ENCODE measurements at regions not wholly inside any gene's neighbourhood (a gene's known extent, or its start where the extent isn't known, plus 50 kb on each side); places are given as distances from the start of the nearest gene placed in this dataset.
"Not testable (repeated sequence)": the region's sequence is repeated elsewhere in the genome, so short reads cannot be mapped to it uniquely, and the experiment has no call there.

DNA sequence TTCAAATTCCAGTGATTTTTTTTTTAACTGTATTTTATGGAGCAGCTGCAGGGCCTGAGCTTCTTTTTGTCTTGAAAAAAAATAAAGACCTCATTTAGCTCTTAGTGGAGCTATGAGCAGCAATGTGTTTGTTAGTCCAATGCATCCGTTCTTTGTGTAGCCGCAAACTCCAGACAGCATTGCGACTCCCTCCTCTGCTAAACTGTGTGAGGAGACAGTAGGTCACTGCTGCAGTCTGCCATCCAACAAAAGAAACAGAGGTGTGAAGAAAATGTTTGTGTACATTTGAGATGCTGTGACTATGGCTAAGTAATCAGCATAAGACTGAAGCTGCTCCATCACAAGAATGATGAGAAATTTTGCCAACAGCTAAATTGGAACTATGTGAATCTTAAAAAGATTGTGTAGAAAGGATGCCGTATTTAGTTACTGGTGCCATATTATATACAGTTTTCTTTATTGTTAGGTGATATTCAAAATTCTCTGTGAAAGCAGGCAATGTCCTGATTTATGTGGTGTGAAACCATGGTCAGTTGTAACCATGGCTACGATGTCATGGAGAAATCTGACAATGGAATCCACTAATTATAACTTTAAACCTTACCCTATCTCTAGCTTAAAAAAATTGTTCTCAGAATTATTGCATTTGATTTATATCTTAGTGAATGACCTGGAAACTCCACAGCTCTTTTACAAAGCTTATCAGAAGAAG is 428.8 kb upstream of the EPHA7 start:
- Histone ChIP-seq H3K9me3 (no peaks in the 10 kb centered on the region), H3K4me3 (no peak overlapping the region), H3K9ac (ENCODE audit: low read depth in 2 of 2, low read length in 2 of 2) (no peak overlapping the region), H3K4me1 (no peaks in the 10 kb centered on the region), H3K36me3 (no peaks in the 10 kb centered on the region), H3K27me3 (no peaks in the 10 kb centered on the region), H3K27ac (no peak overlapping the region)
- TF ChIP-seq, protein P1, sequence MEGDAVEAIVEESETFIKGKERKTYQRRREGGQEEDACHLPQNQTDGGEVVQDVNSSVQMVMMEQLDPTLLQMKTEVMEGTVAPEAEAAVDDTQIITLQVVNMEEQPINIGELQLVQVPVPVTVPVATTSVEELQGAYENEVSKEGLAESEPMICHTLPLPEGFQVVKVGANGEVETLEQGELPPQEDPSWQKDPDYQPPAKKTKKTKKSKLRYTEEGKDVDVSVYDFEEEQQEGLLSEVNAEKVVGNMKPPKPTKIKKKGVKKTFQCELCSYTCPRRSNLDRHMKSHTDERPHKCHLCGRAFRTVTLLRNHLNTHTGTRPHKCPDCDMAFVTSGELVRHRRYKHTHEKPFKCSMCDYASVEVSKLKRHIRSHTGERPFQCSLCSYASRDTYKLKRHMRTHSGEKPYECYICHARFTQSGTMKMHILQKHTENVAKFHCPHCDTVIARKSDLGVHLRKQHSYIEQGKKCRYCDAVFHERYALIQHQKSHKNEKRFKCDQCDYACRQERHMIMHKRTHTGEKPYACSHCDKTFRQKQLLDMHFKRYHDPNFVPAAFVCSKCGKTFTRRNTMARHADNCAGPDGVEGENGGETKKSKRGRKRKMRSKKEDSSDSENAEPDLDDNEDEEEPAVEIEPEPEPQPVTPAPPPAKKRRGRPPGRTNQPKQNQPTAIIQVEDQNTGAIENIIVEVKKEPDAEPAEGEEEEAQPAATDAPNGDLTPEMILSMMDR (IDR thresholded peaks at IDR 0.05) = no peak
- DNase-seq = no peak
- intact Hi-C loops (cut with DNase I) = no loop called here

DNA sequence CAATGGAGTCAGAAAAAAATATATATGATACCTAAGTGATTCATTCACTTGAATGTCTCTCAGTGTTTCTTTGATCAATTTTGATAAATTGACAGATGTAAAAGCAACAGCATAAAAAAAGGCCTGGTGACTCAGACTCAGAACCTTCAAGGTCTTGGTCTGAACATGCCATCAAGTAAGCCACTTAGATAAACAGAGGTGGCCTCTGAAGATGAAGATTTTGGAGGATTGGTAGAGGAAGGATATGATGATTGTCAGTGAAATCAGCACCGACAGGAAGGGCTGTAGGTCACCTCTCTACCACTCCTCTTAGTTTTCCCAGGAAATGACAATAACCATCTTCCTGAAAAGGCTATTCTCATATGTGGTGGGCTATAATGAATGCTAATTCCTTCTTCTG is 422.8 kb upstream of the EPHA7 start:
- TF ChIP-seq, protein P1 (IDR thresholded peaks at IDR 0.05) = no peak
- intact Hi-C loops (cut with DNase I) = no loop called here
- DNase-seq = no peak

DNA sequence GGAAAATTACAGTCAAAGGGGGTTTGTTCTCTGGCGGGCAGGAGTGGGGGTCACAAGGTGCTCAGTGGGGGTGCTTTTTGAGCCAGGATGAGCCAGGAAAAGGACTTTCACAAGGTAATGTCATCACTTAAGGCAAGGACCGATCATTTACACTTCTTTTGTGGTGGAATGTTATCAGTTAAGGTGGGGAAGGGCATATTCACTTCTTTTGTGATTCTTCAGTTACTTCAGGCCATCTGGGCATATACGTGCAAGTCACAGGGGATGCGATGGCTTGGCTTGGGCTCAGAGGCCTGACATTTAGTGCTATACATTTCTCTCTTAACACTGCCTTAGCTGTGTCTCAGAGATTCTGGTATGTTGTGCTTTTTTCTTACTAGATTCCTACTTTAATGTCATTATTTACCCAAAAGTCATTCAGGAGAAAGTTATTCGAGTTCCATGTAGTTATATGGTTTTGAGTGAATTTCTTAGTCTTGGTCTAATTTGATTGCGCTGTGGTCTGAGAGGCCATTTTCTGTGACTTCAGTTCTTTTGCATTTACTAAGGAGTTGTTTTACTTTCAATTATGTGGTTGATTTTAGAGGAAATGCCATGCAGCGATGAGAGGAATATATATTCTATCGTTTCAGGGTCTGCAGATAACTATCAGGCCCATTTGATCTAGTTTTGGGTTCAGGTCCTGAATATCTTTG is 416.2 kb upstream of the EPHA7 start:
- H3K4me3 ChIP-seq; intact Hi-C loops (cut with DNase I); H3K27me3 ChIP-seq; H3K4me1 ChIP-seq; DNase-seq; H3K9me3 ChIP-seq; H3K9ac ChIP-seq (ENCODE audit: low read depth in 2 of 2, low read length in 2 of 2); H3K36me3 ChIP-seq; H3K27ac ChIP-seq: not testable (repeated sequence)

More for the DNA sequence above, 422.8 kb upstream of the EPHA7 start:
- Histone ChIP-seq H3K27ac (no peak overlapping the region), H3K9me3 (no peaks in the 10 kb centered on the region), H3K27me3 (no peaks in the 10 kb centered on the region), H3K9ac (ENCODE audit: low read depth in 2 of 2, low read length in 2 of 2) (no peak overlapping the region), H3K4me1 (no peaks in the 10 kb centered on the region), H3K4me3 (no peak overlapping the region), H3K36me3 (no peaks in the 10 kb centered on the region)

DNA sequence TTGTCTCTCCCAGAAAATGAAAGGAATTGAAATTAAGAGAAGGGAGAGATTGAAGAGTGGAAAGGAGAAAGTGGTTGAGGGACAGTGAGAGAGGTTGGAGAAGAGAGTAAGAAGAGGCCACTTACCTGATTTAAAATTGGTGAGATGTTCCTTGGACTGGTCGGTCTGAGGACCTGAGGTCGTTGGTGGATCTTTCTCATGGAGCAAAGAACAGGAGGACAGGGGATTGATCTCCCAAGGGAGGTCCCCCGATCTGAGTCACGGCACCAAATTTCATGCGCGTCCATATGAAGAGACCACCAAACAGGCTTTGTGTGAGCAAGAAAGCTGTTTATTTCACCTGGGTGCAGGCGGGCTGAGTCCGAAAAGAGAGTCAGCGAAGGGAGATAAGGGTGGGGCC is 415.7 kb upstream of the EPHA7 start:
- H3K4me1 ChIP-seq; intact Hi-C loops (cut with DNase I); H3K4me3 ChIP-seq; H3K27ac ChIP-seq; DNase-seq; H3K9ac ChIP-seq (ENCODE audit: low read depth in 2 of 2, low read length in 2 of 2); H3K9me3 ChIP-seq; H3K27me3 ChIP-seq; H3K36me3 ChIP-seq: not testable (repeated sequence)

DNA sequence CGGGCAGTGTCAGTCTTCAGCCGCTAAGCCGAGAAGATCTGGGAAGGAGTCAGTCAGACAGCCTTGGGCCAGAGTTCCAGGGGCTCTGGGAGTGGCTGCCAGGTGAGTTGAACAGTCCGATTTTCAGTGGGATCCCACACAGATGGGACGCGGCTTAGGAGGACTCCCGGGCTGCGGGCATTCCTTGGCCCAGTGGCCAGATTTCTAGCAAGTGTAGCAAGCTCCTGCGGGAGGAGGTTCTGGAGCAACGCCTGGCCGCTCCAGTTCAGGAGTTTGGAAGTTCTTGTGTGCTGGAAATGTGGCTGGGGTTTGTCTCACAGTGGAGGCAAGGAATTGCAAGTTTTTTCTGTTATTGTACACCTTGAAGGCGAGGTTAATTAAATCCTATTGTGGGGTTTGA is 414.0 kb upstream of the EPHA7 start:
- DNase-seq; H3K4me1 ChIP-seq; H3K4me3 ChIP-seq; H3K27ac ChIP-seq; H3K36me3 ChIP-seq; H3K9me3 ChIP-seq; intact Hi-C loops (cut with DNase I); H3K9ac ChIP-seq (ENCODE audit: low read depth in 2 of 2, low read length in 2 of 2); H3K27me3 ChIP-seq: not testable (repeated sequence)

DNA sequence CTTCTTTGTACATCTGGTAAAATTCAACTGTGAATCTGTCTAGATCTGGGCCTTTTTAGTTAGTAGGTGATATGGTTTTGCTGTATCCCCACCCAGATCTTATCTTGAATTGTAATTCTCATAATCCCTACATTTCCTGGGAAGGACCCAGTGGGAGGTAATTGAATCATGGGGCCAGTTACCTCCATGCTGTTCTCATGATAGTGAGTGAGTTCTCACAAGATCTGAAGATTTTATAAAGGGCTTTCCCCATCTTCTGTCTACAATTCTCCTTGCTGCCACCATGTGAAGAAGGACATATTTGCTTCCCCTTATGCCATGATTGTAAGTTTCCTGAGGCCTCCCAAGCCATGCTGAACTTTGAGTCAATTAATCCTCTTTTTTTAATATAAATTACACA is 410.4 kb upstream of the EPHA7 start:
- H3K36me3 ChIP-seq; H3K4me1 ChIP-seq; H3K4me3 ChIP-seq; intact Hi-C loops (cut with DNase I); H3K9ac ChIP-seq (ENCODE audit: low read depth in 2 of 2, low read length in 2 of 2); H3K27me3 ChIP-seq; H3K9me3 ChIP-seq; H3K27ac ChIP-seq; DNase-seq: not testable (repeated sequence)

DNA sequence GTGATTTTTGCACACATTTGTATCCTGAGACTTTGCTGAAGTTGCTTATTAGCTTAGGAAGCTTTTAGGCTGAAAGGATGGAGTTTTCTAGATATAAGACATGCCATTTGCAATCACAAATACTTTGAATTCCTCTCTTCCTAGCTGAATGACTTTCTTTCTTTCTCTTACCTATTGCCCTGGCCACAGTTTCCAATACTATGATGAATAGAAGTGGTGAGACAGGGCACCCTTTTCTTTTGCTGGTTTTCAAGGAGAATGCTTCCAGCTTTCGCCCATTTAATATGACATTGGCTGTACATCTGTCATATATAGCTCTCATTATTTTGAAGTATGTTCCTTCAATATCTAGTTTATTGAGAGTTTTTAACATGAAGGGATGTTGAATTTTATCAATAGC is 409.6 kb upstream of the EPHA7 start:
- Histone ChIP-seq H3K27ac (no peak overlapping the region), H3K36me3 (no peaks in the 10 kb centered on the region), H3K9me3 (no peaks in the 10 kb centered on the region), H3K27me3 (no peaks in the 10 kb centered on the region), H3K9ac (ENCODE audit: low read depth in 2 of 2, low read length in 2 of 2) (no peak overlapping the region), H3K4me3 (no peak overlapping the region), H3K4me1 (no peaks in the 10 kb centered on the region)
- DNase-seq = no peak
- TF ChIP-seq, protein P1 (IDR thresholded peaks at IDR 0.05) = no peak
- intact Hi-C loops (cut with DNase I) = no loop called here
